Adrenal gland (tissue), 9 donors: ENCODE measurements at regions not wholly inside any gene's neighbourhood (a gene's known extent, or its start where the extent isn't known, plus 50 kb on each side); places are given as distances from the start of the nearest gene placed in this dataset.

Experiments used
- DNase-seq, 7 donors: peaks; one replicate each; pipeline ENCODE4 v3.0.0-alpha.2; 2019 to 2020
- H3K27ac ChIP-seq, 5 donors: fragments of 200-600 bp; sonication (generic) in 4 of 5; 1 replicate in 3 of 5; 2 replicates in 2 of 5; pipeline versions ENCODE4 v1.5.1 to v1.8.0; 2016 to 2020; ENCODE audit warnings: mild to moderate bottlenecking in 1 of 5
- H3K27me3 ChIP-seq: fragments of 200-600 bp; 2 replicates; pipeline ENCODE4 v1.8.0; 2021
- H3K36me3 ChIP-seq, 2 donors: fragments of 200-600 bp; replicated peaks in 1 of 2; 1 replicate in 1 of 2; 2 replicates in 1 of 2; pipeline versions ENCODE4 v1.5.1 to v1.8.0; 2018 to 2022
- H3K4me1 ChIP-seq, 2 donors: fragments of 200-600 bp; replicated peaks in 1 of 2; 1 replicate in 1 of 2; 2 replicates in 1 of 2; pipeline versions ENCODE4 v1.5.1 to v1.8.0; 2018 to 2021
- H3K4me3 ChIP-seq, 4 donors: fragments of 200-600 bp; sonication (generic) in 3 of 4; one replicate each; pipeline ENCODE4 v1.5.1; 2016 to 2018
- H3K9me3 ChIP-seq, 3 donors: fragments of 200-600 bp; sonication (generic) in 1 of 3; replicated peaks in 1 of 3; 1 replicate in 2 of 3; 2 replicates in 1 of 3; pipeline versions ENCODE4 v1.5.1 to v1.8.0; 2016 to 2021
- CTCF ChIP-seq, 6 experiments: fragments of 450-650 bp in 4 of 6; fragments of 200-600 bp in 2 of 6; sonication (generic) in 1 of 6; IDR thresholded peaks; 1 replicate in 5 of 6; 2 replicates in 1 of 6; pipeline versions ENCODE4 v1.5.1 to v1.8.0; 2016 to 2021; ENCODE audit warnings: antibody characterized with exemption in 6 of 6, mild to moderate bottlenecking in 2 of 6, moderate library complexity in 1 of 6
- POLR2A ChIP-seq, 2 donors: fragments of 450-650 bp; IDR thresholded peaks; one replicate each; pipeline ENCODE4 v1.6.1; 2017; ENCODE audit warnings: antibody characterized with exemption in 2 of 2, mild to moderate bottlenecking in 2 of 2, moderate library complexity in 1 of 2
- WGBS, 4 donors: extraction: QIAGEN DNeasy Blood & Tissue Kit in 2 of 4; methylation state at CpG; one replicate each; pipeline versions ENCODE4 v1.1.5 to v1.1.7; 2013 to 2017; 5-methylcytosine and 5-hydroxymethylcytosine counted together
- intact Hi-C, 2 donors: fragments of 100-400 bp; cut with DNase I; formaldehyde crosslinking; loops; one replicate each; pipeline versions ENCODE4 v1.14.1 to v1.15.0; 2022 to 2023
- donor health status: healthy with polysubstance abuse.
- donor health status: Bipolar disorder and iron deficiency.
- donor health status: DM: yes; HTN: yes; CAD: no.
- donor health status: DM: no; HTN: no; CAD: no.
- donor health status: DM: no; HTN: no; CAD: no.

GRCh38 chr2:84144345-84144744 is 314.7 kb downstream of the SUCLG1 start:
- Histone ChIP-seq H3K27me3 (no peaks in the 10 kb centered on the region), H3K27ac (no peak overlapping the region), H3K4me3 (no peak overlapping the region), H3K36me3 (no peaks in the 10 kb centered on the region), H3K9me3 (no peaks in the 10 kb centered on the region), H3K4me1 (no peaks in the 10 kb centered on the region)
- no peak for TF ChIP-seq POLR2A (IDR thresholded peaks at IDR 0.05)
- no peak for TF ChIP-seq CTCF (IDR thresholded peaks at IDR 0.05)
- intact Hi-C loops: no loop called here
- 70 to 78% (median 72%) methylated on average over 4 of the region's 4 CpGs for WGBS, 4 donors
- no peak for DNase-seq

- intact Hi-C loops: no loop called here
Measured at GRCh38 chr2:84137034-84137433, 322.0 kb downstream of the SUCLG1 start.

GRCh38 chr2:84132370-84132769 is 326.7 kb downstream of the SUCLG1 start:
- DNase-seq: no peak
- Histone ChIP-seq H3K27me3 (no peaks in the 10 kb centered on the region), H3K27ac (no peak overlapping the region), H3K4me3 (no peak overlapping the region), H3K36me3 (no peaks in the 10 kb centered on the region), H3K4me1 (no peaks in the 10 kb centered on the region), H3K9me3 (no peaks in the 10 kb centered on the region)
- TF ChIP-seq CTCF (IDR thresholded peaks at IDR 0.05) (no peak), POLR2A (IDR thresholded peaks at IDR 0.05) (no peak)
- intact Hi-C loops: no loop called here
- WGBS, 4 donors: 20 to 50% (median 29%) methylated on average over 1 of the region's 1 CpG

More at GRCh38 chr2:84137034-84137433, 322.0 kb downstream of the SUCLG1 start:
- DNase-seq: no peak
- 60 to 74% (median 65%) methylated on average over 3 of the region's 3 CpGs for WGBS, 4 donors
- Histone ChIP-seq H3K27ac (no peak overlapping the region), H3K4me3 (no peak overlapping the region), H3K36me3 (no peaks in the 10 kb centered on the region), H3K27me3 (no peaks in the 10 kb centered on the region), H3K4me1 (no peaks in the 10 kb centered on the region), H3K9me3 (no peaks in the 10 kb centered on the region)
- TF ChIP-seq CTCF (IDR thresholded peaks at IDR 0.05): no peak
- TF ChIP-seq POLR2A (IDR thresholded peaks at IDR 0.05): no peak

- 19 to 45% (median 23%) methylated on average over 1 of the region's 1 CpG for WGBS, 4 donors
- no peak for DNase-seq
- intact Hi-C loops: no loop called here
- Histone ChIP-seq H3K4me3 (no peak overlapping the region), H3K27me3 (no peaks in the 10 kb centered on the region), H3K9me3 (no peaks in the 10 kb centered on the region), H3K36me3 (no peaks in the 10 kb centered on the region), H3K4me1 (no peaks in the 10 kb centered on the region), H3K27ac (no peak overlapping the region)
- TF ChIP-seq POLR2A (IDR thresholded peaks at IDR 0.05) (no peak), CTCF (IDR thresholded peaks at IDR 0.05) (no peak)
Measured at GRCh38 chr2:84131278-84131830, 327.7 kb downstream of the SUCLG1 start.
